H1 (cell line): ENCODE measurements at regions not wholly inside any gene's neighbourhood (a gene's known extent, or its start where the extent isn't known, plus 50 kb on each side); places are given as distances from the start of the nearest gene placed in this dataset.

Experiments used
- BRCA1 ChIP-seq: IDR thresholded peaks from 2 replicates; pipeline ENCODE4 v1.6.1; 2012; ENCODE audit warnings: low read depth, low read length, improper control_type of control experiment
- CBX8 ChIP-seq: fragments of 300-800, 300-1000 bp; sonication (generic); IDR thresholded peaks from 2 replicates; pipeline ENCODE4 v1.7.1; 2016; ENCODE audit warnings: low read depth, low read length, borderline replicate concordance
- CTBP2 ChIP-seq: IDR thresholded peaks from 2 replicates; pipeline ENCODE4 v1.7.0; 2011; ENCODE audit warnings: borderline replicate concordance, mild to moderate bottlenecking, moderate library complexity, mixed read lengths, low read length; ENCODE audit not compliant: insufficient read depth, insufficient read length
- EGR1 ChIP-seq: IDR thresholded peaks from 2 replicates; pipeline ENCODE4 v1.6.1; 2011; ENCODE audit warnings: low read depth, low read length, borderline replicate concordance
- HDAC2 ChIP-seq, 2 experiments: fragments of 300-600 bp in 1 of 2; sonication (generic) in 1 of 2; IDR thresholded peaks; 2 replicates each; pipeline ENCODE4 v1.6.1; 2011 to 2012; ENCODE audit warnings: low read depth in 2 of 2, low read length in 2 of 2, mild to moderate bottlenecking in 2 of 2, moderate library complexity in 2 of 2, borderline replicate concordance in 1 of 2, inconsistent platforms in 1 of 2
- KDM4A ChIP-seq: IDR thresholded peaks from one replicate; pipeline ENCODE4 v1.7.1; 2012; ENCODE audit warnings: low read depth, mild to moderate bottlenecking, moderate library complexity, low read length, inconsistent platforms; ENCODE audit not compliant: severe bottlenecking
- NRF1 ChIP-seq: IDR thresholded peaks from 2 replicates; pipeline ENCODE4 v1.6.1; 2011; ENCODE audit warnings: mild to moderate bottlenecking, low read depth, low read length, improper control_type of control experiment
- SIN3A ChIP-seq, 2 experiments: IDR thresholded peaks in 1 of 2; conservative IDR thresholded peaks in 1 of 2; 2 replicates each; pipeline ENCODE4 v1.6.1; 2011 to 2012; ENCODE audit warnings: low read length in 2 of 2, improper control_type of control experiment in 1 of 2, low read depth in 1 of 2, mild to moderate bottlenecking in 1 of 2
- SP2 ChIP-seq: IDR thresholded peaks from 2 replicates; pipeline ENCODE4 v1.6.1; 2012; ENCODE audit warnings: mild to moderate bottlenecking, low read length, inconsistent platforms
- TAF1 ChIP-seq: IDR thresholded peaks from 2 replicates; pipeline ENCODE4 v1.6.1; 2011; ENCODE audit warnings: mild to moderate bottlenecking, low read depth, low read length
- TCF12 ChIP-seq: IDR thresholded peaks from 2 replicates; pipeline ENCODE4 v1.6.1; 2011; ENCODE audit warnings: low read depth, mild to moderate bottlenecking, low read length
- TF ChIP-seq, protein P1 (sequence below): fragments of 300-600 bp; sonication (generic); IDR thresholded peaks from 2 replicates; pipeline ENCODE4 v1.7.1; 2012; ENCODE audit warnings: low read length, moderate library complexity, mild to moderate bottlenecking, inconsistent platforms; ENCODE audit not compliant: insufficient replicate concordance

DNA sequence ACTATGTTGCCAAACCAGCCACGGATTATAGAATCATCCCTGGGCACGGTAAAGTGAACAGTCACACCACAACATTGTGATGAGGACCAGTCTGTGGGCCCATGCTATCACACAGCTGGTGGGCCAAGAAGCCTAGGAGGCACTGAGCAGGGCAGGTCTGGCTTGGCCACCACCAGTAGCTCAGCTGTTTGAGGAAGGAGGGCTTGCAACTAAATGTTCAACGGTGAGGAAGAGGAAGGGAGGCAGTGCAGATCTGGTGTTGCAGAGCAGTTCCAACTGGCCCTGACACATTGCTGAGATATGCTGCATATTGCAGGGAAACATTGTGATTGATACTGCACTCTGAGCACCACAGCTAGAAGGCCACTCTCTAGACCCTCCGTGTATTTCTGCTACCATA is 77.9 kb upstream of the ATG10 start (continued):
- TF ChIP-seq, protein P1, sequence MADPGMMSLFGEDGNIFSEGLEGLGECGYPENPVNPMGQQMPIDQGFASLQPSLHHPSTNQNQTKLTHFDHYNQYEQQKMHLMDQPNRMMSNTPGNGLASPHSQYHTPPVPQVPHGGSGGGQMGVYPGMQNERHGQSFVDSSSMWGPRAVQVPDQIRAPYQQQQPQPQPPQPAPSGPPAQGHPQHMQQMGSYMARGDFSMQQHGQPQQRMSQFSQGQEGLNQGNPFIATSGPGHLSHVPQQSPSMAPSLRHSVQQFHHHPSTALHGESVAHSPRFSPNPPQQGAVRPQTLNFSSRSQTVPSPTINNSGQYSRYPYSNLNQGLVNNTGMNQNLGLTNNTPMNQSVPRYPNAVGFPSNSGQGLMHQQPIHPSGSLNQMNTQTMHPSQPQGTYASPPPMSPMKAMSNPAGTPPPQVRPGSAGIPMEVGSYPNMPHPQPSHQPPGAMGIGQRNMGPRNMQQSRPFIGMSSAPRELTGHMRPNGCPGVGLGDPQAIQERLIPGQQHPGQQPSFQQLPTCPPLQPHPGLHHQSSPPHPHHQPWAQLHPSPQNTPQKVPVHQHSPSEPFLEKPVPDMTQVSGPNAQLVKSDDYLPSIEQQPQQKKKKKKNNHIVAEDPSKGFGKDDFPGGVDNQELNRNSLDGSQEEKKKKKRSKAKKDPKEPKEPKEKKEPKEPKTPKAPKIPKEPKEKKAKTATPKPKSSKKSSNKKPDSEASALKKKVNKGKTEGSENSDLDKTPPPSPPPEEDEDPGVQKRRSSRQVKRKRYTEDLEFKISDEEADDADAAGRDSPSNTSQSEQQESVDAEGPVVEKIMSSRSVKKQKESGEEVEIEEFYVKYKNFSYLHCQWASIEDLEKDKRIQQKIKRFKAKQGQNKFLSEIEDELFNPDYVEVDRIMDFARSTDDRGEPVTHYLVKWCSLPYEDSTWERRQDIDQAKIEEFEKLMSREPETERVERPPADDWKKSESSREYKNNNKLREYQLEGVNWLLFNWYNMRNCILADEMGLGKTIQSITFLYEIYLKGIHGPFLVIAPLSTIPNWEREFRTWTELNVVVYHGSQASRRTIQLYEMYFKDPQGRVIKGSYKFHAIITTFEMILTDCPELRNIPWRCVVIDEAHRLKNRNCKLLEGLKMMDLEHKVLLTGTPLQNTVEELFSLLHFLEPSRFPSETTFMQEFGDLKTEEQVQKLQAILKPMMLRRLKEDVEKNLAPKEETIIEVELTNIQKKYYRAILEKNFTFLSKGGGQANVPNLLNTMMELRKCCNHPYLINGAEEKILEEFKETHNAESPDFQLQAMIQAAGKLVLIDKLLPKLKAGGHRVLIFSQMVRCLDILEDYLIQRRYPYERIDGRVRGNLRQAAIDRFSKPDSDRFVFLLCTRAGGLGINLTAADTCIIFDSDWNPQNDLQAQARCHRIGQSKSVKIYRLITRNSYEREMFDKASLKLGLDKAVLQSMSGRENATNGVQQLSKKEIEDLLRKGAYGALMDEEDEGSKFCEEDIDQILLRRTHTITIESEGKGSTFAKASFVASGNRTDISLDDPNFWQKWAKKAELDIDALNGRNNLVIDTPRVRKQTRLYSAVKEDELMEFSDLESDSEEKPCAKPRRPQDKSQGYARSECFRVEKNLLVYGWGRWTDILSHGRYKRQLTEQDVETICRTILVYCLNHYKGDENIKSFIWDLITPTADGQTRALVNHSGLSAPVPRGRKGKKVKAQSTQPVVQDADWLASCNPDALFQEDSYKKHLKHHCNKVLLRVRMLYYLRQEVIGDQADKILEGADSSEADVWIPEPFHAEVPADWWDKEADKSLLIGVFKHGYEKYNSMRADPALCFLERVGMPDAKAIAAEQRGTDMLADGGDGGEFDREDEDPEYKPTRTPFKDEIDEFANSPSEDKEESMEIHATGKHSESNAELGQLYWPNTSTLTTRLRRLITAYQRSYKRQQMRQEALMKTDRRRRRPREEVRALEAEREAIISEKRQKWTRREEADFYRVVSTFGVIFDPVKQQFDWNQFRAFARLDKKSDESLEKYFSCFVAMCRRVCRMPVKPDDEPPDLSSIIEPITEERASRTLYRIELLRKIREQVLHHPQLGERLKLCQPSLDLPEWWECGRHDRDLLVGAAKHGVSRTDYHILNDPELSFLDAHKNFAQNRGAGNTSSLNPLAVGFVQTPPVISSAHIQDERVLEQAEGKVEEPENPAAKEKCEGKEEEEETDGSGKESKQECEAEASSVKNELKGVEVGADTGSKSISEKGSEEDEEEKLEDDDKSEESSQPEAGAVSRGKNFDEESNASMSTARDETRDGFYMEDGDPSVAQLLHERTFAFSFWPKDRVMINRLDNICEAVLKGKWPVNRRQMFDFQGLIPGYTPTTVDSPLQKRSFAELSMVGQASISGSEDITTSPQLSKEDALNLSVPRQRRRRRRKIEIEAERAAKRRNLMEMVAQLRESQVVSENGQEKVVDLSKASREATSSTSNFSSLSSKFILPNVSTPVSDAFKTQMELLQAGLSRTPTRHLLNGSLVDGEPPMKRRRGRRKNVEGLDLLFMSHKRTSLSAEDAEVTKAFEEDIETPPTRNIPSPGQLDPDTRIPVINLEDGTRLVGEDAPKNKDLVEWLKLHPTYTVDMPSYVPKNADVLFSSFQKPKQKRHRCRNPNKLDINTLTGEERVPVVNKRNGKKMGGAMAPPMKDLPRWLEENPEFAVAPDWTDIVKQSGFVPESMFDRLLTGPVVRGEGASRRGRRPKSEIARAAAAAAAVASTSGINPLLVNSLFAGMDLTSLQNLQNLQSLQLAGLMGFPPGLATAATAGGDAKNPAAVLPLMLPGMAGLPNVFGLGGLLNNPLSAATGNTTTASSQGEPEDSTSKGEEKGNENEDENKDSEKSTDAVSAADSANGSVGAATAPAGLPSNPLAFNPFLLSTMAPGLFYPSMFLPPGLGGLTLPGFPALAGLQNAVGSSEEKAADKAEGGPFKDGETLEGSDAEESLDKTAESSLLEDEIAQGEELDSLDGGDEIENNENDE, result no peak
- TF ChIP-seq EGR1, result no peak
- no peak for TF ChIP-seq SP2
- TF ChIP-seq BRCA1, result no peak
- no peak for TF ChIP-seq TCF12
- TF ChIP-seq CTBP2, result no peak
- TF ChIP-seq KDM4A, result no peak
- TF ChIP-seq NRF1, result no peak
- no peak for TF ChIP-seq HDAC2 (IDR thresholded peaks at IDR 0.05; ENCODE audit: borderline replicate concordance in 1 of 2, low read depth in 2 of 2, low read length in 2 of 2)
- TF ChIP-seq SIN3A (conservative IDR thresholded peaks at IDR 0.05 in 1 of 2, IDR thresholded peaks at IDR 0.05 in 1 of 2; ENCODE audit: low read depth in 1 of 2, low read length in 2 of 2), result no peak
- no peak for TF ChIP-seq CBX8
- TF ChIP-seq TAF1, result no peak
